Type B pancreatic cell (in vitro differentiated cells): ENCODE measurements at regions not wholly inside any gene's neighbourhood (a gene's known extent, or its start where the extent isn't known, plus 50 kb on each side); places are given as distances from the start of the nearest gene placed in this dataset.

ENCODE experiments used
- DNase-seq: peaks from one replicate; pipeline ENCODE4 v3.0.0; 2021; ENCODE audit warnings: mixed read lengths; ENCODE audit not compliant: unreplicated experiment; ENCODE audit errors: extremely low spot score
- H3K27ac Mint-ChIP-seq: 2 replicates; pipeline ENCODE4 v1.8.0; 2021; ENCODE audit warnings: mild to moderate bottlenecking, mixed read lengths
- H3K27me3 Mint-ChIP-seq: 2 replicates; pipeline ENCODE4 v1.8.0; 2021; ENCODE audit warnings: mixed read lengths
- H3K36me3 Mint-ChIP-seq: 2 replicates; pipeline ENCODE4 v1.8.0; 2021; ENCODE audit warnings: mixed read lengths
- H3K4me1 Mint-ChIP-seq: one replicate; pipeline ENCODE4 v1.8.0; 2021; ENCODE audit warnings: mixed read lengths; ENCODE audit not compliant: unreplicated experiment
- H3K4me3 Mint-ChIP-seq: 2 replicates; pipeline ENCODE4 v1.8.0; 2021; ENCODE audit warnings: mild to moderate bottlenecking, mixed read lengths
- H3K9me3 Mint-ChIP-seq: 2 replicates; pipeline ENCODE4 v1.8.0; 2021; ENCODE audit warnings: mixed read lengths
- TF ChIP-seq, protein P1 (sequence below): fragments of 200-600 bp; sonication (generic); conservative IDR thresholded peaks from 2 replicates; pipeline ENCODE4 v1.5.0; 2021; ENCODE audit warnings: antibody characterized with exemption, mild to moderate bottlenecking

DNA sequence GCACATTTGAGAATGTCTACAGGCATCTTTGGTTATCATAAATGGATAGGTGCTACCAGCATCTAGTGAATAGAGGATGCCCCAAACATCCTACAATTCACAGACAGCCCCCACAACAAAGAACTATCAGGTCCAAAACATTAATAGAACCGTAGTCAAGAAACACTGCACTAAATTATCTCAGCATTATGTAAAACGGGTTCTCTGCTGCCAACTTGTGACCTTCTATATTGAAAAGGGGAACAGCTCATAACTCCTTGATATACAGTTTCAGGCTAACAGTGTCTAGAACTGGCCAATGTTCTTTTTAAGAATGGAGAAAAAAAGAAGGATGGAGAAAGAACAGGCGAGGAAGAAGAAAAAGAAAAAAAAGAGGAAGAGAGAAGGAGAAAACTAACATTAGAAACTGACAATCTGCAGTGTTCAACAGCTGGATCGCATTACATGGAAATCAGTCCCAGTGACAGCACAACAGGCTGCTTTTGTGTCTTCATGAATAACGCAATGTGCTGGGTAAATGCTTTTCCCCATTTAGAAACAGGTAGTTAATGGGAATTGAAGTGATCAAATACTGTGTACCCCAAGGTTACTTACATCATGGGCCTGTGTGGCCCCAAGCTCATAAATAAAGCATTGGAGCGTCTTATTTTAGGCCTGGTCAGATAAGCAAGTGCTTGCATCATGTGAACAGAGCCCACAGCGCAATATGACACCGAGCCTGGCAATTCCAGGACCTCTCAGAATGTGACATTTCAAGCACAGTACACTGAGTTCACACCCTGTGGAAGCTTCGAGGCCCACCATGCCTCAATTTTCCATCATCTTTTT lies 339.5 kb downstream of the DHX15 start:
- Mint-ChIP-seq H3K4me3 (no peak overlapping the region), H3K36me3 (no peaks in the 10 kb centered on the region), H3K27ac (no peak overlapping the region), H3K4me1 (peaks cover 45% of the 10 kb centered on the region), H3K27me3 (peaks cover 12% of the 10 kb centered on the region), H3K9me3 (no peaks in the 10 kb centered on the region)
- no peak for DNase-seq
- TF ChIP-seq, protein P1, sequence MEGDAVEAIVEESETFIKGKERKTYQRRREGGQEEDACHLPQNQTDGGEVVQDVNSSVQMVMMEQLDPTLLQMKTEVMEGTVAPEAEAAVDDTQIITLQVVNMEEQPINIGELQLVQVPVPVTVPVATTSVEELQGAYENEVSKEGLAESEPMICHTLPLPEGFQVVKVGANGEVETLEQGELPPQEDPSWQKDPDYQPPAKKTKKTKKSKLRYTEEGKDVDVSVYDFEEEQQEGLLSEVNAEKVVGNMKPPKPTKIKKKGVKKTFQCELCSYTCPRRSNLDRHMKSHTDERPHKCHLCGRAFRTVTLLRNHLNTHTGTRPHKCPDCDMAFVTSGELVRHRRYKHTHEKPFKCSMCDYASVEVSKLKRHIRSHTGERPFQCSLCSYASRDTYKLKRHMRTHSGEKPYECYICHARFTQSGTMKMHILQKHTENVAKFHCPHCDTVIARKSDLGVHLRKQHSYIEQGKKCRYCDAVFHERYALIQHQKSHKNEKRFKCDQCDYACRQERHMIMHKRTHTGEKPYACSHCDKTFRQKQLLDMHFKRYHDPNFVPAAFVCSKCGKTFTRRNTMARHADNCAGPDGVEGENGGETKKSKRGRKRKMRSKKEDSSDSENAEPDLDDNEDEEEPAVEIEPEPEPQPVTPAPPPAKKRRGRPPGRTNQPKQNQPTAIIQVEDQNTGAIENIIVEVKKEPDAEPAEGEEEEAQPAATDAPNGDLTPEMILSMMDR = no peak

- Mint-ChIP-seq H3K4me1 (peaks cover 33% of the 10 kb centered on the region), H3K36me3 (no peaks in the 10 kb centered on the region), H3K27ac (no peak overlapping the region), H3K27me3 (peaks cover 16% of the 10 kb centered on the region), H3K9me3 (no peaks in the 10 kb centered on the region), H3K4me3 (no peak overlapping the region)
- no peak for DNase-seq
- TF ChIP-seq, protein P1 = no peak
Measured at GRCh38 chr4:24243641-24244040, 340.7 kb downstream of the DHX15 start.

DNA sequence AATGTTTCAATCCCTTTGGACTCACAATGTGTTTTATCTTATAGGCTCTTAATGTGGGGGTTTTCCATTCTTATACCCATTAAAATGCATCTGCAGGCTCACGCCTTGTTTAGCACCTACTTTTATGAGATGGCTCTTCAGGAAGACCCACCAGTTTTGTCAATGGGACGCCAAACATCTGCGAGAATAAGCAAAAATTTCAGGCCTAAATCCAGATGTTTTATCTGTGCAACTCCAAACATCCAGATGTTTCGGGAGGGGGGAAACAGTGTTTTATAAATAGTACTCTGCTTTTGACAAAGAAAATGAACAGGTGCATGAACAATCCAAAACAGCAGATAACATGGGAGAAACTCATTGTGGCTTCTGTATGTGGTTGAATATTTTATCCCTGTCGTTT lies 342.8 kb downstream of the DHX15 start:
- no peak overlapping the region for H3K4me3 Mint-ChIP-seq
- no peak overlapping the region for H3K27ac Mint-ChIP-seq
- DNase-seq = no peak
- H3K4me1 Mint-ChIP-seq = peaks cover 30% of the 10 kb centered on the region
- no peaks in the 10 kb centered on the region for H3K9me3 Mint-ChIP-seq
- TF ChIP-seq, protein P1 = no peak
- H3K27me3 Mint-ChIP-seq = peaks cover 18% of the 10 kb centered on the region
- no peaks in the 10 kb centered on the region for H3K36me3 Mint-ChIP-seq

DNA sequence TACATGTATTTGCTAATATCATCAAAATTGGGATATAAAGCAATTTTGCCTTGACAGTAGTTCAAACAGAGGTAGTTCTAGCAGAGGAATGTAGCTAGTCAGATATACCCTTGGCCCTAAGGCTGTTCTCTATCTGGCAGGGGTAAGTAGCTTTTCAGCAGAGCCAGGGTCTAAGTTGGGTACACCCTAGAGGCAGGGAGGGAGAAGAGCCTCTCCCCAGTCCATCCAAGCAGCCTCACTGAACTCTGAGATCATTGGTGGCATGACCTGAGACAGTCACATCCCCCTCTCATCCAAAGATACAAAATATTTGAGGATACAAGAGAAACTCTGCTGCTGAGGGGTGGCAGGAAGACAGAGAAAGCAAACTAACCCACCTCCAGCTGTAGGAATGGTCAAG lies 343.7 kb downstream of the DHX15 start:
- no peak overlapping the region for H3K27ac Mint-ChIP-seq
- no peak for DNase-seq
- no peak overlapping the region for H3K4me3 Mint-ChIP-seq
- H3K4me1 Mint-ChIP-seq = peaks cover 30% of the 10 kb centered on the region
- no peaks in the 10 kb centered on the region for H3K36me3 Mint-ChIP-seq
- H3K27me3 Mint-ChIP-seq = peaks cover 18% of the 10 kb centered on the region
- TF ChIP-seq, protein P1 = no peak
- H3K9me3 Mint-ChIP-seq = no peaks in the 10 kb centered on the region

DNA sequence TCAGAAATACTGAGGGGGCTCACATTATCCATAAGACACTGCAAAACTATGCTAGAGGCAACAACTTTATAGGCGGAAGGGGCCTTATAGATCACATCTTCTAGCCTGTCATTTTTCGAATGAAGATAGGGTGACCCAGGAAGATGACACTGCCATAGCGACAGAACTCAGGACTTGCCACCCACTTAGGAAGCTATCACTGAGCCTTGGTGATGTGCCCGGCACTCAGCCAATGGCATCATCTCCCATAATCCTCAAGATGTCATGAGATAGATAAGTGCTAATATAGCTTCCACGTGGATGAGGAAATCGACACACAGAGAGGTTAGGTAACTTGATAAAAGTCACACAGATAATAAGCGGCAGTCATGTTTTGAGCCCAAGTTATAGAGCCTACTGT lies 346.6 kb downstream of the DHX15 start:
- H3K27me3 Mint-ChIP-seq = peaks cover 17% of the 10 kb centered on the region
- H3K9me3 Mint-ChIP-seq = no peaks in the 10 kb centered on the region
- no peaks in the 10 kb centered on the region for H3K36me3 Mint-ChIP-seq
- no peak for DNase-seq
- no peak overlapping the region for H3K4me3 Mint-ChIP-seq
- peak overlapping the region; percentile 12 for H3K27ac Mint-ChIP-seq
- H3K4me1 Mint-ChIP-seq = peaks cover 9% of the 10 kb centered on the region
- TF ChIP-seq, protein P1 = no peak
